A549 (cell line): ENCODE measurements at regions not wholly inside any gene's neighbourhood (a gene's known extent, or its start where the extent isn't known, plus 50 kb on each side); places are given as distances from the start of the nearest gene placed in this dataset.

Experiments used
- ATAC-seq, 2 experiments: fragments of 200-7000 bp in 1 of 2; fragments of >200 bp in 1 of 2; cut with Nextera tagmentation in 1 of 2; cut with Tn5 transposase in 1 of 2; 3 replicates each; pipeline versions ENCODE4 v1.8.0 to v1.9.1; 2018 to 2020; ENCODE audit warnings: mild to moderate bottlenecking in 1 of 2, moderate library complexity in 1 of 2
- CTCF ChIA-PET: fragments of 300-600 bp; sonication (Branson Sonifier 250); formaldehyde crosslinking; extraction: SDS; loops from one replicate; lab custom pipeline; 2021; ENCODE audit warnings: antibody characterized with exemption, inconsistent platforms; lab: Yijun Ruan, JAX
- POLR2A ChIA-PET: fragments of 350-600 bp; formaldehyde crosslinking; extraction: SDS; loops from one replicate; lab custom pipeline; 2021; ENCODE audit warnings: antibody characterized with exemption, inconsistent platforms; lab: Yijun Ruan, JAX
- DNase-seq, 2 experiments: peaks; one replicate each; pipeline versions ENCODE4 v3.0.0 to v3.0.0-alpha.2; 2011 to 2016; ENCODE audit warnings: low read depth in 1 of 2, low spot score in 1 of 2
- FAIRE-seq: peaks from 2 replicates; lab custom pipeline; 2011; peaks lifted over from hg19 to GRCh38; lab: Jason Lieb, UNC
- H3K27ac ChIP-seq, 2 experiments: fragments of >200 bp; sonication (Bioruptor Twin); formaldehyde crosslinking; 3 replicates each; pipeline ENCODE4 v1.5.1; 2016 to 2017
- H3K4me1 ChIP-seq: fragments of >200 bp; sonication (Bioruptor Twin); formaldehyde crosslinking; 3 replicates; pipeline ENCODE4 v1.6.1; 2016
- H3K4me2 ChIP-seq: fragments of >200 bp; sonication (Bioruptor Twin); formaldehyde crosslinking; 3 replicates; pipeline ENCODE4 v1.6.1; 2016
- H3K4me3 ChIP-seq: fragments of >200 bp; sonication (Bioruptor Twin); formaldehyde crosslinking; 3 replicates; pipeline ENCODE4 v1.5.1; 2016
- H3K9me3 ChIP-seq: fragments of >200 bp; sonication (Bioruptor Twin); formaldehyde crosslinking; 3 replicates; pipeline ENCODE4 v1.6.1; 2016
- EHF ChIP-seq: fragments of 250-450 bp; sonication (Bioruptor Pico); IDR thresholded peaks from 2 replicates; pipeline ENCODE4 v1.5.0; 2020; ENCODE audit warnings: mild to moderate bottlenecking
- ESRRA ChIP-seq: fragments of 150-350 bp; IDR thresholded peaks from 2 replicates; pipeline ENCODE4 v1.6.1; 2014; ENCODE audit warnings: mild to moderate bottlenecking, low read length, borderline replicate concordance
- GATA3 ChIP-seq: IDR thresholded peaks from 2 replicates; pipeline ENCODE4 v1.6.1; 2012; ENCODE audit warnings: borderline replicate concordance
- HDAC2 ChIP-seq: fragments of 200-600 bp; sonication (generic); IDR thresholded peaks from 2 replicates; pipeline ENCODE4 v1.6.1; 2016
- HEYL ChIP-seq: fragments of 250-450 bp; sonication (Bioruptor Pico); IDR thresholded peaks from 2 replicates; pipeline ENCODE4 v1.8.0; 2021; ENCODE audit warnings: mild to moderate bottlenecking, moderate library complexity
- HOXB13 ChIP-seq: fragments of 250-450 bp; sonication (Bioruptor Pico); IDR thresholded peaks from 2 replicates; pipeline ENCODE4 v1.5.0; 2020; ENCODE audit warnings: low read depth, mild to moderate bottlenecking, moderate library complexity
- JUN ChIP-seq, 2 experiments: fragments of >200 bp; sonication (Bioruptor Twin); formaldehyde crosslinking; IDR thresholded peaks; 2 replicates in 1 of 2; 3 replicates in 1 of 2; pipeline ENCODE4 v1.6.1; 2016 to 2017
- JUNB ChIP-seq: fragments of >200 bp; sonication (Bioruptor Twin); formaldehyde crosslinking; IDR thresholded peaks from 2 replicates; pipeline ENCODE4 v1.6.1; 2016
- KDM1A ChIP-seq: fragments of 200-600 bp; sonication (generic); IDR thresholded peaks from 2 replicates; pipeline ENCODE4 v1.6.1; 2016; ENCODE audit warnings: low read depth, mild to moderate bottlenecking
- POLR2AphosphoS2 ChIP-seq: conservative IDR thresholded peaks from 2 replicates; pipeline ENCODE4 v1.6.1; 2012; ENCODE audit warnings: low read length, improper control_type of control experiment, inconsistent platforms
- RARB ChIP-seq: fragments of 250-450 bp; sonication (Bioruptor Pico); IDR thresholded peaks from 2 replicates; pipeline ENCODE4 v1.8.0; 2021; ENCODE audit warnings: mild to moderate bottlenecking, moderate library complexity
- SREBF2 ChIP-seq: fragments of 450-650 bp; IDR thresholded peaks from 2 replicates; pipeline ENCODE4 v1.6.1; 2014; ENCODE audit warnings: mild to moderate bottlenecking, moderate library complexity
- TP53 ChIP-seq: fragments of 250-450 bp; sonication (Bioruptor Pico); IDR thresholded peaks from 2 replicates; pipeline ENCODE4 v1.5.0; 2021; ENCODE audit warnings: mild to moderate bottlenecking, moderate library complexity
- ZNF302 ChIP-seq: fragments of 250-450 bp; sonication (Bioruptor Pico); IDR thresholded peaks from 2 replicates; pipeline ENCODE4 v1.9.0; 2021; ENCODE audit warnings: inconsistent platforms, mild to moderate bottlenecking, moderate library complexity
- ZSCAN20 ChIP-seq: fragments of 250-450 bp; sonication (Bioruptor Pico); IDR thresholded peaks from 2 replicates; pipeline ENCODE4 v1.8.0; 2022; ENCODE audit warnings: mild to moderate bottlenecking, moderate library complexity
- WGBS: methylation state at CpG from one replicate; pipeline ENCODE4 v1.1.6; 2017; ENCODE audit errors: missing lambda C conversion rate; 5-methylcytosine and 5-hydroxymethylcytosine counted together
- TF ChIP-seq, protein P1 (sequence below): fragments of >200 bp; sonication (Bioruptor Twin); formaldehyde crosslinking; IDR thresholded peaks from 2 replicates; pipeline ENCODE4 v1.6.1; 2016
- TF ChIP-seq, protein P2 (sequence below): fragments of 250-450 bp; sonication (Bioruptor Pico); IDR thresholded peaks from 2 replicates; pipeline ENCODE4 v1.5.0; 2020; ENCODE audit warnings: low read depth, mild to moderate bottlenecking, moderate library complexity
- TF ChIP-seq, protein P3 (sequence below): fragments of 200-600 bp; sonication (generic); IDR thresholded peaks from 2 replicates; pipeline ENCODE4 v1.6.1; 2016; ENCODE audit warnings: antibody characterized with exemption, mild to moderate bottlenecking, moderate library complexity

DNA sequence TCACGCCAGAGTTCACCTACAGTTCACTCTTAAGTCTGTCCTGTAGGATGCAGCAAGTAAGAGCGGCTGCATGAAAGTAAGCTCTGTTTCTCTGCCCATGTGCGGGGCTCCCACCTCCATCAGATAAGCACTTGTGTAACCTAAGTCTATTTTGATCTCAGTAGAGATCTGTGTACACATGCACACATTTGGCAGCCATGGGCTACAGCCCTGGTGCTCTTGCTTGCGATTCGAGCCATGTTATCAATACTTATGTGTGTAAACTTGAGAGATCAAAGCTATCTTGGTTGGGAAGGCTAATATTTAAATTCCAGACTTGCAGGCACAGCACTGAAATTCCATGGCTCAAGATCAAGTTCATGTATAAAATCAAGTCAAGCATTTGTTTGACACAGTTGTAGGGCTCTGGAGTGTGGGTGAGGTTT, 244.7 kb upstream of the FGGY start:
- 92% methylated on average over 5 of the region's 5 CpGs for WGBS
- DNase-seq (no peak), ATAC-seq (no peak), FAIRE-seq (no peak)
- H3K9me3 ChIP-seq: no peaks in the 10 kb centered on the region
- H3K27ac ChIP-seq: no peak overlapping the region
- TF ChIP-seq SREBF2: no peak
- TF ChIP-seq, protein P1, sequence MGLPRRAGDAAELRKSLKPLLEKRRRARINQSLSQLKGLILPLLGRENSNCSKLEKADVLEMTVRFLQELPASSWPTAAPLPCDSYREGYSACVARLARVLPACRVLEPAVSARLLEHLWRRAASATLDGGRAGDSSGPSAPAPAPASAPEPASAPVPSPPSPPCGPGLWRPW: no peak
- TF ChIP-seq ZSCAN20 (CRISPR knock-in tag): no peak
- no peak for TF ChIP-seq JUN (IDR thresholded peaks at IDR 0.05)
- TF ChIP-seq HEYL (CRISPR knock-in tag): no peak
- TF ChIP-seq, protein P2, sequence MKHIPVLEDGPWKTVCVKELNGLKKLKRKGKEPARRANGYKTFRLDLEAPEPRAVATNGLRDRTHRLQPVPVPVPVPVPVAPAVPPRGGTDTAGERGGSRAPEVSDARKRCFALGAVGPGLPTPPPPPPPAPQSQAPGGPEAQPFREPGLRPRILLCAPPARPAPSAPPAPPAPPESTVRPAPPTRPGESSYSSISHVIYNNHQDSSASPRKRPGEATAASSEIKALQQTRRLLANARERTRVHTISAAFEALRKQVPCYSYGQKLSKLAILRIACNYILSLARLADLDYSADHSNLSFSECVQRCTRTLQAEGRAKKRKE (CRISPR knock-in tag): no peak
- TF ChIP-seq HOXB13 (CRISPR knock-in tag): no peak
- TF ChIP-seq JUNB: no peak
- TF ChIP-seq ESRRA: no peak
- H3K4me1 ChIP-seq: peaks cover 3% of the 10 kb centered on the region; the same call in 1 of the 3 replicates
- no peak overlapping the region for H3K4me2 ChIP-seq
- ChIA-PET POLR2A (no interaction called here), CTCF (interaction anchor here (1.2 kb wide), 1 partner anchor 8 kb away, joined by 3 read pairs; no protein-coding TSS in a partner anchor)
- no peak overlapping the region for H3K4me3 ChIP-seq

DNA sequence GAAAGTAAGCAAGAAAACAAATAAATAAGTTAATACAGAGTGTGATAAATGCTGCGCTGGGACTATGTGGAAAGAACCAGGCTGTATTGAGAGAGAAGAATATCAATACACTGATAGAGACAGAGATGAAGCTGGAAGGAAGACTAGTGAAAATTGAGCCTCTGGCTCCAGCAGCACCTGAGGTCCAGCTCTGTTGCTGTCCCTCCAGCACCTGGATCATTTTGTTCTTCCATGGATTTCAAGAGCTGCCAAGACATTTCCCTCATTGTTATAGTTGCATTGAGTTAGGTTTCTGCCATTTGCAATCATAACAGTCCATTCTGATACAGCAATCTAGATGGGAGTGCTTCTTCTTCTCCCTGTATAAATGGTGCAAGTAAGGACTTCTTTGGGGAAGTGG, 242.7 kb upstream of the FGGY start:
- FAIRE-seq (no peak), DNase-seq (no peak), ATAC-seq (no peak)
- Histone ChIP-seq H3K4me1 (peaks cover 16% of the 10 kb centered on the region; the same call in 2 of the 3 replicates), H3K4me2 (no peak overlapping the region), H3K9me3 (no peaks in the 10 kb centered on the region), H3K4me3 (no peak overlapping the region), H3K27ac (no peak overlapping the region)
- ChIA-PET CTCF (interaction anchor here (1.4 kb wide), 1 partner anchor 30 kb away, joined by 5 read pairs; no protein-coding TSS in a partner anchor), POLR2A (no interaction called here)
- 100% methylated on average over 1 of the region's 1 CpG for WGBS
- TF ChIP-seq ZSCAN20 (CRISPR knock-in tag): no peak
- no peak for TF ChIP-seq RARB (CRISPR knock-in tag)
- TF ChIP-seq POLR2AphosphoS2: no peak

DNA sequence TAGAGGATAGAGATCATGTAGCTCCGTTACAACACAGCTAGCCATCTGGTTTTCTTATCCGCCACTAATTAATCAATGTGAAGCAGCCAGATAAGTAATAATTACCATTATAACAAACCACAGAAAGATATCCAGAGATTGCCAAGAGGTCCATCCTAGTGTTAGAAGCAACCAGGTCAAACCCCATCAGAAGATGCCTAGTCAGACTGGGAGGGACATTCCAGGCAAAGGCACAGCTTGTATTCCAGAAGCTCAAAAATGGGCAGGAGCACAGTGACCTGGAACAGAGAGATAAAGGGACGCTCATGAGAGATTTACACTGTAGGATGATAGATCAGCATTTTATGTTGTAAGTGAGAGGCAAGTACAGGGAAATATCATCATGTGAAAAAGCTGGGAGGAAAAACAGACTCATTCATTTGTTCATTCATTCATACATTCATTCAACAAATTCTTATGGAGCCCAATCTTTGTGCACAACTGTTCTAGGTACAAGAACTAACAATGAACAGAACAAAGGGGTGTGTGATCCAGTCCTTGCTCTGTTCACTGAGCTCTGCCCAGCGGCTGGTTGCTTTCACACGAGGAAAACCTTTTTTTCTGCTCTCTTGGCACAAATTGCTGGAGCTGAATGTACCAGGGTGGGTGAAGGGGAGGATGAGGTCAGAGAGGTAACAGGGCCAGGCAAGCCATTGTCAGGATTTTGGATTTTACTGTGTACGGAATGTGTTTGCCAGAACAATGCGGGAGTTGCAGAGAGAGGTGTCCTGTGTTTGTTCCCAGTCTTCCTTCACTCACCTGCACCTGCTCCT, 240.8 kb upstream of the FGGY start:
- ATAC-seq (no peak), FAIRE-seq (no peak), DNase-seq (no peak)
- H3K27ac ChIP-seq: peak overlapping the region in 1 of 2 experiments; percentile 21; a peak in 1 of 6 replicates
- no peak overlapping the region for H3K4me3 ChIP-seq
- 85% methylated on average over 7 of the region's 7 CpGs for WGBS
- ChIA-PET CTCF (no interaction called here), POLR2A (no interaction called here)
- H3K9me3 ChIP-seq: no peaks in the 10 kb centered on the region
- no peak overlapping the region for H3K4me2 ChIP-seq
- TF ChIP-seq HDAC2: no peak
- no peak for TF ChIP-seq HOXB13 (CRISPR knock-in tag)
- no peak for TF ChIP-seq TP53 (CRISPR knock-in tag)
- no peak for TF ChIP-seq POLR2AphosphoS2
- TF ChIP-seq RARB (CRISPR knock-in tag): no peak
- TF ChIP-seq EHF (CRISPR knock-in tag): no peak
- TF ChIP-seq, protein P3, sequence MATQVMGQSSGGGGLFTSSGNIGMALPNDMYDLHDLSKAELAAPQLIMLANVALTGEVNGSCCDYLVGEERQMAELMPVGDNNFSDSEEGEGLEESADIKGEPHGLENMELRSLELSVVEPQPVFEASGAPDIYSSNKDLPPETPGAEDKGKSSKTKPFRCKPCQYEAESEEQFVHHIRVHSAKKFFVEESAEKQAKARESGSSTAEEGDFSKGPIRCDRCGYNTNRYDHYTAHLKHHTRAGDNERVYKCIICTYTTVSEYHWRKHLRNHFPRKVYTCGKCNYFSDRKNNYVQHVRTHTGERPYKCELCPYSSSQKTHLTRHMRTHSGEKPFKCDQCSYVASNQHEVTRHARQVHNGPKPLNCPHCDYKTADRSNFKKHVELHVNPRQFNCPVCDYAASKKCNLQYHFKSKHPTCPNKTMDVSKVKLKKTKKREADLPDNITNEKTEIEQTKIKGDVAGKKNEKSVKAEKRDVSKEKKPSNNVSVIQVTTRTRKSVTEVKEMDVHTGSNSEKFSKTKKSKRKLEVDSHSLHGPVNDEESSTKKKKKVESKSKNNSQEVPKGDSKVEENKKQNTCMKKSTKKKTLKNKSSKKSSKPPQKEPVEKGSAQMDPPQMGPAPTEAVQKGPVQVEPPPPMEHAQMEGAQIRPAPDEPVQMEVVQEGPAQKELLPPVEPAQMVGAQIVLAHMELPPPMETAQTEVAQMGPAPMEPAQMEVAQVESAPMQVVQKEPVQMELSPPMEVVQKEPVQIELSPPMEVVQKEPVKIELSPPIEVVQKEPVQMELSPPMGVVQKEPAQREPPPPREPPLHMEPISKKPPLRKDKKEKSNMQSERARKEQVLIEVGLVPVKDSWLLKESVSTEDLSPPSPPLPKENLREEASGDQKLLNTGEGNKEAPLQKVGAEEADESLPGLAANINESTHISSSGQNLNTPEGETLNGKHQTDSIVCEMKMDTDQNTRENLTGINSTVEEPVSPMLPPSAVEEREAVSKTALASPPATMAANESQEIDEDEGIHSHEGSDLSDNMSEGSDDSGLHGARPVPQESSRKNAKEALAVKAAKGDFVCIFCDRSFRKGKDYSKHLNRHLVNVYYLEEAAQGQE: no peak
- no peak for TF ChIP-seq GATA3
- TF ChIP-seq ZNF302 (CRISPR knock-in tag): no peak
- TF ChIP-seq KDM1A: no peak
- H3K4me1 ChIP-seq: peaks cover 16% of the 10 kb centered on the region; the same call in 2 of the 3 replicates
